Ecto neural progenitor cell (in vitro differentiated cells): ENCODE measurements at regions not wholly inside any gene's neighbourhood (a gene's known extent, or its start where the extent isn't known, plus 50 kb on each side); places are given as distances from the start of the nearest gene placed in this dataset.
"Not testable (repeated sequence)": the region's sequence is repeated elsewhere in the genome, so short reads cannot be mapped to it uniquely, and the experiment has no call there.

ENCODE experiments used
- DNase-seq: peaks from one replicate; pipeline ENCODE4 v3.0.0-alpha.2; 2018; ENCODE audit warnings: low spot score

DNA sequence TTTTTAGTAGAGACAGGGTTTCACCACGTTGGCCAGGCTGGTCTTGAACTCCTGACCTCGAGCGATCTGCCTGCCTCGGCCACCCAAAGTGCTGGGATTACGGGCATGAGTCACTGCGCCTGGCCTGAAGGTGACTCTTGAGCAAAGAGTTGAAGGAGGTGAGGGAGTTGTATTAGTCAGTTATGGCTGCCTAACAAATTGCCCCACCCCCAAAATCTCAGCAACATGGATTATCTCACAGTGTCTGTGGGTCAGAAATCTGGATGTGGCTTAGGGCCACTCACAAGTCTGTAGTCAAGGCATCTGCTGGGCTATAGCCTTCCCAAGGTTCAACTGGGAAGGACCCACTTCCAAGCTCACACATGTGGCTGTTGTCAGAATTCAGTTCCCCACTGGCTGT, 52.8 kb upstream of the ADGRE5 start:
- DNase-seq = no peak

DNA sequence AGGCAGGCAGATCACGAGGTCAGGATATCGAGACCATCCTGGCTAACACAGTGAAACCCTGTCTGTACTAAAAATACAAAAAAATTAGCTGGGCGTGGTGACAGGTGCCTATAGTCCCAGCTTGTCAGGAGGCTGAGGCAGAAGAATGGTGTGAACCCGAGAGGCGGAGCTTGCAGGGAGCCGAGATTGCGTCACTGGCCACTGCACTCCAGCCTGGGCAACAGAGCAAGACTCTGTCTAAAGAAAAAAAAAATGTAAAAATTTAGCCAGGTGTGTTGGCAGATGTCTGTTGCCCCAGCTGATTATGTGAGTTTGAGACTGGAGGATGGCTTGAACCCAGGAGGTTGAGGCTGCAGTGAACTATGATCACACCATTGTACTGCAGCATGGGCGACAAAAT, 54.2 kb upstream of the ADGRE5 start:
- not testable (repeated sequence) for DNase-seq

DNA sequence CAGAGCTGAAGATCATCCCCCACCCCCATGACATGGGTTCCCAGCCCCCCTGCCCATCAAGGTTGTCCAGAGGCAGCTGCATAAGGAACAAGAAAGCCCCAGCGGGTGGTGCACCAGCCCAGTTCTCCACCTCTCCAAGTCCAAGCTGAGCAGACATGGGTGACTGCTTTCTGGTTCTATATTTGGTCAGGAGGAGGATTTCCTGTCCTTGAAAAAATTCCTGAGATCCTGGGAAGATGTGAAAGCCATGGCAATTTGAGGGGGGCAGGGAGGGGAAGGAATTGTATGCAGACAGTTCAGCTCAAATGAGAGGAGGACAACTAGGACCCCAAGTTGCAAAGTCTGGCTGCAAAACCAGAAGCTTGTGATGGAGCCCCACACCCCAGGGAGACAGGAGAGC, 55.4 kb upstream of the ADGRE5 start:
- DNase-seq = no peak

- DNase-seq = no peak
These were observed 56.1 kb upstream of the ADGRE5 start for GRCh38 chr19:14325134-14325533.

DNA sequence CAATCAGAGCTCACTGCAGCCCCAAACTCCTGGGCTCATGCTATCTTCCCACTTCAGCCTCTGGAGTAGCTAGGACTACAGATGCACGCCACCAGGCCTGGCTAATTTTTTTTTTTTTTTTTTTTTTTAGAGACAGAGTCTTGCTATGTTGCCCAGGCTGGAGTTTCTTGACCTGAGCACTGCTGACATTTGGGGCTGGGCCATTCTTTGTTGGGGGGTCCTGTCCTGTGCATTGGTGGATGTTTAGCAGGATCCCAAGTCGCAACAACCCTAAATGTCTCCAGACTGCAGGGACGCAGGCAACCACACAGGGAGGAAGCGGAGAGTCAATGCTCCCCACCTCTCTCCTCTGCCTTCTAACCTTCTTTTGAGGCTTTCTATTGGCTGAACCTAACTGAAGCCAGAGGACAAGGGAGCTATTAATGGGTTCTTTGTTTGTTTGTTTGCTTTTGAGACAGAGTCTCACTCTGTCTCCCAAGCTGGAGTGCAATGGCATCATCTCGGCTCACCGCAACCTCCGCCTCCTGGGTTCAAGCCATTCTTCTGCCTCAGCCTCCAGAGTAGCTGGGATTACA, 58.3 kb upstream of the ADGRE5 start:
- DNase-seq = no peak

DNA sequence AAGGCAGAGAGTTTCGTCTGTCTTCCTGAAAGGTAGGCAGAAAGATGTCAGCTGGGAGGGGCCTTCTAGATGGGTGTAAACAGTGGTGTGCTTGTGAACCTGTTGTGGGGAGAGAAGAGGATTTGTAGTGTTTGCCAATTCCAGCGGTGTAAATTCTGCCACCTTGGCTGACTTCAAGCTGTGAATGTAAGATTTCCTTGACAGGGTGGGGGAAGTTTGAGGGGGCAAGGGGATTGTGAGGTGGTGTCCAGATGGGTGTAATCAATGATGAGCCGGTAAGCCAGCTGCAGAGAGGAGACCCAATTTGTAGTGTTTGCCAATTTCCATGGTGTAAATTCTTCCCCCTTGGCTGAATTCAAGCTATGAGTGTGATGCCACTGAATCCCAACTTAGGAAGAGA, 61.0 kb upstream of the ADGRE5 start:
- no peak for DNase-seq

- not testable (repeated sequence) for DNase-seq
These were observed 61.5 kb upstream of the ADGRE5 start for GRCh38 chr19:14319720-14320119.

DNA sequence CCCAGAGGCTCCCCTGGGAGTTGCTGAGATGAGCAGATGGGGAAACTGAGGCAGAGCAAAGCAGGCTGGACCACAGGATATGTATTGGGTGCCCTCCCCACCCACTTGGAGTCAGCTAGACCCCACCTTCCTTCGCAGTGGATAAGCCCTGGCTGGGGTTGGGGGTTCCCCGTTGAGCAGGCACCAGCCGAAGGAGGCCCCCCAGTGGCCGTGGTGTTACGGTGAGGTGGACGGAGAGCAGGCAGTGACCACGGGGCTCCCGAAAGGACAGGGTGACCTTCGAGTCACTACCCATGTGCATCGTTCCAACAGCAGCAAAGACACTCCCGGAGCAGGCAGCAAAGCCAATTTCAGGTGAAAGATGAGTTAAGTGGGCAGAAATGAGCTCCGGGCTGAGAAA, 62.4 kb upstream of the ADGRE5 start:
- no peak for DNase-seq

GRCh38 chr19:14317157-14317556, 64.1 kb upstream of the ADGRE5 start:
- DNase-seq = no peak

DNA sequence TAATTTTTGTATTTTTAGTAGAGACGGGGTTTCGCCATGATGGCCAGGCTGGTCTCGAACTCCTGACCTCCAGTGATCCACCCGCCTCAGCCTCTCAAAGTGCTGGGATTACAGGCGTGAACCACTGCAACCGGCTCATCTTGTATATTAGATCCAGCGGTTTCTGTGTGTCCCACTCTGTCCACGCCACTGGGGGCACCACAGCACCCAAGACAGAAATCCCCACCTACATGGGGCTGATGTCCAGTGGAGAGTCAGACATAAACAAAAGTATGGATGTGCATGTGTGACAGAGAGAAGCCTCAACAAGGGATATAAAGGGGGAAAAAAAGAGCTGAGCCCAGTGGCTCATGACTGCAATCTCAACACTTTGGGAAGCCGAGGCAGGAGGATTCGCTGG, 65.8 kb upstream of the ADGRE5 start:
- no peak for DNase-seq

- no peak for DNase-seq
These were observed 71.2 kb upstream of the ADGRE5 start for GRCh38 chr19:14310055-14310454.

GRCh38 chr19:14305706-14306105, 75.5 kb upstream of the ADGRE5 start:
- no peak for DNase-seq

GRCh38 chr19:14301150-14301549, 80.1 kb upstream of the ADGRE5 start:
- no peak for DNase-seq

DNA sequence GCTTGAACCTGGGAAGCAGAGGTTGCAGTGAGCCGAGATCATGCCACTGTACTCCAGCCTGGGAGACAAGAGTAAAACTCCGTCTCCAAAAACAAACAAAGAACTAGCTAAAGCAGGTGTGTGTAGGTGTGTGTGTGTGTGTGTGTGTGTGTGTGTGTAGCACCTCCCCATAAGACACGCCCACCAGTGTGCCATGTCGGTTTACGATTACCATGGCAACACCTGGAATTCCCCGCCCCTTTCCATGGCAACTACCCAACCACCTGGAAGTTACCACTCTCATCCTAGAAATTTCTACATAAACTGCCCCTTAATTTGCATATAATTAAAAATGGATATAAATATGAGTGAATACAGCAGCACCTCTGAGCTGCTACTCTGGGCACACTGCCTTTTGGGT, 80.9 kb upstream of the ADGRE5 start:
- DNase-seq = no peak

DNA sequence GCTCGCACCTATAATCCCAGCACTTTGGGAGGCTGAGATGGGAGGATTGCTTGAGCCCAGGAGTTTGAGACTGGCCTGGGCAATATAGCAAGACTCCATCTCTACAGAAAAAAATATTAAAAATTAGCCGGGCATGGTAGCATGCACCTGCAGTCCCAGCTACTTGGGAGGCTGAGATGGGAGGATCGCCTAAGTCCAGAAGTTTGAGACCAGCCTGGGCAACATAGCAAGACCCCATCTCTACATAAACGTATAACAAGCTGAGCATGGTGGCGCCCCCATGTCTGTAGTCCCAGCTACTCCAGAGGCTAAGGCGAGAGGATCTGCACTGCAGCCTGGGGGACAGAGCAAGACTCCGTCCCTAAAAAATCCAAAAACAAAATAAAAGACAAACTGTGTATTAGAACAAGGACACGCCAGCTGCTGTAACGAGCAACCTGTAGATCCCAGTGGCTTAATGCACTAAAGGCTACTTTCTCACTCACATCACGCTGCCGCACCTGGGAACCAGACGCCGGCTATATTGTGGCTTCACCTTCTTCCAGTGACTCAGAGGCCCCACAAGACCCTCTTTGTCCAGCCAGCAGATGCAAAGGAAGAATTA, 81.9 kb upstream of the ADGRE5 start:
- not testable (repeated sequence) for DNase-seq

DNA sequence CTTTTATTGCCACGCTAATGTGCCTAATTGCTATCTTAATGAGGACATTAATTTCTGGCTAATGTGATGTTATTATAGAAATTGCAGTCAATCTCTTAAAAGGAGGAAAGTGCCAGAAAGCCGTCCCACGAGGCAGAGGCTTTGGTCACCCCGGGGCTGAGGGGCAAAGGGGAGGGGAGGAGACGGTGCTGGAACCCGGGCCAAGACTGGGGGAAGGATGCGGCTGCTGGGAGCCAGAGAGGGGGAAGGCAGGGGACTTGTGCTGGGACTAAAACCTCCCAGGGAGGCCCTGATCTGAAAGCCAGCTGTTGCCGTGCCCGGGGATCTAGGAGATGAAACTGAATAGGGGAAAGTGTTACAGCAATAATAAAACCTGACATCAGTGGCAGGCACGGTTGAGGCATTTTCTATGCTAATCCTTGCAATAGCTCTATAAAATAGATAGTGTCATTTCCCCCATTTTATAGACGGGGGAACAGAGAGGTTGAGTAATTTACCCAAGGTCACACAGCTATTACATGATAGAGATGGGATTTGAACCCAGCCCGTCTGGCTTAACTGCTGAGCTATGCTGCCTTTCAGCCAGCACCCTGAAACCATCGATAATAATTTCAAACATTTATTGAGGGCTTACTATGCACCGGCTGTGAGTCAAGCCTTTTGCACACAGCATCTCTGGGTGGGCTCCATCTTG, 83.2 kb upstream of the ADGRE5 start:
- not testable (repeated sequence) for DNase-seq

GRCh38 chr19:14294974-14295373, 86.3 kb upstream of the ADGRE5 start:
- not testable (repeated sequence) for DNase-seq

DNA sequence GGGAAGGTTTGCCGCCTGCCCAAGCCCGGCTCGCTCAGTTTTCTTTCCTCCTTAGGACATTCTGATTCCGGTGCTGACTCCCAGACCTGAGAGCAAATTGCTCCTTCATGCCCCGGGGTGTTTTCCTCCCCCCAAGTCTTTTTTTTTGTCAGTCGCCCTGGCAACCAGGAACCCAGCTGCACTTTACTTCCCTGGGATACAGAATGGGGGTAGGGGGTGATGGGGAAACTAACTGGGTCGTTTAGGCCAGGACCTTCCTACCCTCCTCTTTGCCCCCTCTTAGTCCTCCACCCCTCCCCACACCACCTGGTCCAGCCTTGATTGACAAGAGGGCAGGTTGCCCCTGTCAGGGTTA, 87.5 kb upstream of the ADGRE5 start:
- DNase-seq = not testable (repeated sequence)

- peak; percentile 83 for DNase-seq
These were observed 87.3 kb upstream of the ADGRL1 start for GRCh38 chr19:14293101-14293815.

DNA sequence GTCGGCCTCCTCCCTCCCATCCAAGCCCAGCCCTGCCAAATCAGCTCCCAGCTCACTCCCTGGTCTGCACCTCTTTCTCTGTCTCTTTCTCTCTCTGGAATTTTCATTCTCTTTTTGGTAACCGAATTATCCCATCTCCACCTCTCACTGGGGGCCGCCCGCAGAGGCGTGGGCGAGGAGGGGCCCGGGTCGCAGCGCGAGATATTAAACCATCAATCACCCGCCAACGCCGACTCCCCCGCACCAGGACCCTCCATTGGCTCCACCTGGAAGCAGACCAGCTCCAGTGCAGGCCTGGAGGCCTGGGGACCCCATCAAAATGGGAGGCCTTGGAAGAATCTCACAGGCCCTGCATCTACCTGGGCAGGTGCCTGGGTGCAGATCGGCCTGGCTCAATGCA, 83.8 kb upstream of the ADGRL1 start:
- DNase-seq = not testable (repeated sequence)

GRCh38 chr19:14287837-14288236, 81.9 kb upstream of the ADGRL1 start:
- DNase-seq = not testable (repeated sequence)

GRCh38 chr19:14286594-14286993, 80.6 kb upstream of the ADGRL1 start:
- not testable (repeated sequence) for DNase-seq

- not testable (repeated sequence) for DNase-seq
These were observed 79.8 kb upstream of the ADGRL1 start for GRCh38 chr19:14285726-14286125.
